GM18870 (cell line): ENCODE measurements at regions not wholly inside any gene's neighbourhood (a gene's known extent, or its start where the extent isn't known, plus 50 kb on each side); places are given as distances from the start of the nearest gene placed in this dataset.
"Not testable (repeated sequence)": the region's sequence is repeated elsewhere in the genome, so short reads cannot be mapped to it uniquely, and the experiment has no call there.

Experiments
- ATAC-seq: cut with Tn5 transposase; IDR thresholded peaks from one replicate; pipeline ENCODE4 v1.9.1; 2021; ENCODE audit warnings: moderate library complexity; ENCODE audit not compliant: unreplicated experiment

DNA sequence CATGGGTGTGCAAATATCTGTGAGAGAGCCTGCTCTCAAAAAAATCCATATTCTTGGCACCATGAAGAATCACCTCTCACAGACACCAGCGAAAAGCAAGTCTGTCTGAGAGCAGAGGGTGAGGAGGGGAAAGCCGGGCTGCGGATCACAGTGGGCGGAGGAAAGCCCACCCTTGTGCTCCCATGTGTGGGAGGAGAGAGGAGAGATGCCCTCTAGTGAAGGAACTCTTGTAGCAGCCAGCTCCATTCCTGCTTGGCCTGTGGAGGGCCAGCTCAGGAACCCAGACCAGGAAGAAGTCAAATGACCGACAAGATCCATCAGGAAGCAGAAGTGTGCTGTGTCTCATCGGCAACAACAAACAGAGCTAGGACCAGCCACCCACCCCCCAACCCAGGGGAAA lies 321.7 kb upstream of the PLGLB1 start:
- ATAC-seq = not testable (repeated sequence)

DNA sequence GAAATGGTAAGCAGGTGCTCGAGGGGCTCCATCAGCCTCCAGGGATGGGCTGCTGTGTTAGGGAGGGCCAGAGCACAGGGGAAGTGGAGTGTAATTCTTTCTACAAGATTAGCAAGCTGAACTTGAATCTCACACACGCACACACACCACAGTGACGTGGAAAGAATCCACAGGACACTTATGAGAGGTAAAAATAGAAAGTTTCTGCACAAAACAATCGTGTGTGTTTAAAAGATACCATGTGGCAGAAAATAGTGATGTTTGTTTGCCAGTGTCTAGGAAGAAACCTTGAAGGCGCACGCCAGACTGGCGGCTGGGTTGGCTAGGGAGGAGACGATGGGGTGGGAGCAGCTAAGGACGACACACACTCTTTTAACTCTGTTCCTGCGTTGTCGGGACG lies 323.6 kb upstream of the PLGLB1 start:
- ATAC-seq = not testable (repeated sequence)

DNA sequence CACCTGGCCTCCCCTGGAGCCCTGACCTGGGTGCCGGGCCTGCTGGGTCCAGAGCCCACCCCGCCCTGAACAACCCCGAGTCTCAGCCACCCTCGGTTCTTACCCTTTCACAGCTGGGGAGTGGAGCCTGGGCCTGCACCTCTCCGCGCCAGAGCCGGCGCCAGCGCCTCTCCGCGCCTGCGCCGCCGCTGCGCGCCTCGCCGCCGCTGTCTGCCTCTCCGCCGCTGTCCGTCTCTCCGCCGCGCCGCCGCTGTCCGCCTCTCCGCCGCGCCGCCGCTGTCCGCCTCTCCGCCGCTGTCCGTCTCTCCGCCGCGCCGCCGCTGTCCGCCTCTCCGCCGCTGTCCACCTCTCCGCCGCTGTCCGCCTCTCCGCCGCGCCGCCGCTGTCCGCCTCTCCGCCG lies 326.9 kb upstream of the PLGLB1 start:
- ATAC-seq = not testable (repeated sequence)

GRCh38 chr2:87349006-87349405 lies 327.4 kb upstream of the PLGLB1 start:
- not testable (repeated sequence) for ATAC-seq

GRCh38 chr2:87352178-87352934 lies 330.7 kb upstream of the PLGLB1 start:
- not testable (repeated sequence) for ATAC-seq

DNA sequence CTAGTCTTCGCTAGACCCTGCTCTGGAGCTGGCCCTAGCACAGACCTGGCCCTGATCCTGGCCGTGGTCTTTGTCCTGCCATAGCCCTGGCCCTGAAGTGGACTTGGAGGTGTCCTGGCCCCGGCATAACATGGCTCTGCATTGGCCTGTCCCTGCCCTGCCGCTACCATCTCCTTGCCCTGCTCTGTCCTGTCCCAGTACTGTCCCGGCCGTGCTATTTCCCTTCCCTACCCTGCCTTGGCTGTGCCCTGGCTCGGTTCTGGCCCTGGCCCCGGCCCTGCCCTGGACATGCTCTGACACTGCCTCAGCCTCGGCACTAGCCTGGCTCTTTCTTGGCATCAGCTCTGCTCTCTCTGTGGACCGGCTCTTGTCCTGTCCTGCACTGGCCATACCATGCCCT lies 331.8 kb upstream of the PLGLB1 start:
- ATAC-seq = not testable (repeated sequence)

GRCh38 chr2:87354102-87354501 lies 332.5 kb upstream of the PLGLB1 start:
- ATAC-seq = not testable (repeated sequence)

- ATAC-seq = not testable (repeated sequence)
Observed at GRCh38 chr2:87360250-87360649, 338.6 kb upstream of the PLGLB1 start.

- not testable (repeated sequence) for ATAC-seq
Observed at GRCh38 chr2:87360927-87361326, 339.3 kb upstream of the PLGLB1 start.

DNA sequence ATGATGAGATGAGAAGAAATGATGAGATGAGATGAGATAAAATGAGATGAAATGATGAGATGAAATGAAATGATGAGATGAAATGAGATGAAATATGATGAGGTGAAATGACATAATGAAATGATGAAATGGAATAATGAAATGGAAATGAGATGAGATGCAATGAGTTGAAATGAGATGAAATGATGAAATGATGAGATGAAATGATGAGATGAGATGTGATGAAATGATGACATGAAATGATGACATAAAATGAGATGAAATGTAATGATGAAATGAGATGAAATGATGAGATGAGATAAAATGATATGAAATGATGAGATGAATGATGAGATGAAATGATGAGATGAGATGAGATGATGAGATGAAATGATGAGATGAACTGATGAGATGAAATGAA lies 340.2 kb upstream of the PLGLB1 start:
- not testable (repeated sequence) for ATAC-seq

- not testable (repeated sequence) for ATAC-seq
Observed at GRCh38 chr2:87364379-87364778, 342.7 kb upstream of the PLGLB1 start.

DNA sequence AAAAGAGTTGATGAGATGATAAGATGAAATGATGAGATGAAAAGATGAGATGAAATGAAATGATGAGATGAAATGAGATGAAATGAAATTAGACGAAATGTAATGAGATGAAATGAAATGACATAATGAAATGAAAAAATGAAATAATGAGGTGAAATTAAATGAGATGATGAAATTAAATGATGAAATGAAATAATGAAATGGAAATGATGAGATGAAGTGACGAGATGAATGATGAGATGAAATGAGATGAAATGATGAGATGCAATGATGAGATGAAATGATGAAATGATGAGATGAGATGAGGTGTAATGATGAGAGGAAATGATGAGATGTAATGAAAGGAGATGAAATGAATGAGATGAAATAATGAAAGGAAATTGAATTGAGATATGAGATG lies 343.4 kb upstream of the PLGLB1 start:
- not testable (repeated sequence) for ATAC-seq

DNA sequence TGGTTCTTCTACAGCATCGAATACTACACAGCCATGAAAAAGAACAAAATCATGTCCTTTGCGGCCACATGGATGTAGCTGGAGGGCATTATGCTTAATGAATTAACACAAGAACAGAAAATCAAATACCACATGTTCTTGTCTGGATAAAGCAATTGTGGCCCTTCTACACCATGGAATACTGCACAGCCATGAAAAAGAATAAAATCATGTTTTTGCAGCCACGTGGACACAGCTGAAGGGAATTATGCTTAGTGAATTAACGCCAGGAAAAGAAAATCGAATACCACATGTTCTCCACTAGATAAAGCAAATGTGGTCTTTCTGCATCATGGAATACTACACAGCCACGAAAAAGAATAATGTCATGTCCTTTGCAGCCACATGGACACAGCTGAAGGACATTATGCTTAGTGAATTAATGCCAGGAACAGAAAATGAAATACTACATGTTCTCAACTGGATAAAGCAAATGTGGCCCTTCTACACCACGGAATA lies 361.8 kb upstream of the PLGLB2 start:
- not testable (repeated sequence) for ATAC-seq

DNA sequence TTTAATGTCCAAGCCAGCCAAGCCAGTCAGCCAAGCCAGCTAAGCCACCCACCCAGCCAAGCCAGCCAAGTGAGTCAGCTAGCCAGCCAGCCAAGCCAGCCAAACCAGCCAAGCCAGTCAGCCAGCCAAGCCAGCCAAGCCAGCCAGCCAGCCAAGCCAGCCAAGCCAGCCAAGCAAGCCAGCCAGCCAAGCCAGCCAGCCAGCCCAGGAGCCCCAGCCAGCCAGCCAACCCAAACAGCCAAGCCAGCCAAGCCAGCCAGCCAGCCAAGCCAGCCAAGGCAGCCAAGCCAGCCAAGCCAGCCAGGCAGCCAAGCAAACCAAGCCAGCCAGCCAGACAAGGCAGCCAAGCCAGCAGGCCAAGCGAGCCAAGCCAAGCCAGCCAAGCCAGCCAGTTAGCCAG lies 352.1 kb upstream of the PLGLB2 start:
- not testable (repeated sequence) for ATAC-seq

DNA sequence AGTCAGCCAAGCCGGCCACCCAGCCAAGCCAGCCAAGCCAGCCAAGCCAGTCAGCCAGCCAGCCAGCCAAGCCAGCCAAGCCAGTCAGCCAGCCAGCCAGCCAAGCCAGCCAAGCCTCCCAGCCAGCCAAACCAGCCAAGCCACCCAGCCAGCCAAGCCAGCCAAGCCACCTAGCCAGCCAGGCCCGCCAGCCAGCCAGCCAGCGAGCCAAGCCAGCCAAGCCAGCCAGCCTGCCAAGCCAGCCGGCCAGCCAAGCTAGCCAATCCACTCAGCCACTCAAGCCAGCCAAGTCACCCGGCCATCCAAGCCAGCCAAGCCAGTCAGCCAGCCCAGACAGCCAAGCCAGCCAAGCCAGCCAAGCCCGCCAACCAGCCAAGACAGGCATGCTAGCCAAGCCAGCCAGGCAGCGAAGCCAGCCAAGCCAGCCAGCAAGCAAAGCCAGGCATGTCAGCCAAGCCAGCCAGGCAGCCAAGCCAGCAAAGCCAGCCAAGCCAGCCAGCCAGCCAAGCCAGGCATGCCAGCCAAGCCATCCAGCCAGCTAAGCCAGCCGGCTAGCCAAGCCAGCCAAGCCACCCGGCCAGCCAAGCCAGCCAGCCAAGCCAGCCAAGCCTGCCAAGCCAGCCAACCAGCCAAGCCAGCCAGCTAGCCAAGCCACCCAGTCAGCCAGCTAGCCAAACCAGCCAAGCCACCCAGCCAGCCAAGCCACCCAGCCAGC lies 351.2 kb upstream of the PLGLB2 start:
- not testable (repeated sequence) for ATAC-seq

DNA sequence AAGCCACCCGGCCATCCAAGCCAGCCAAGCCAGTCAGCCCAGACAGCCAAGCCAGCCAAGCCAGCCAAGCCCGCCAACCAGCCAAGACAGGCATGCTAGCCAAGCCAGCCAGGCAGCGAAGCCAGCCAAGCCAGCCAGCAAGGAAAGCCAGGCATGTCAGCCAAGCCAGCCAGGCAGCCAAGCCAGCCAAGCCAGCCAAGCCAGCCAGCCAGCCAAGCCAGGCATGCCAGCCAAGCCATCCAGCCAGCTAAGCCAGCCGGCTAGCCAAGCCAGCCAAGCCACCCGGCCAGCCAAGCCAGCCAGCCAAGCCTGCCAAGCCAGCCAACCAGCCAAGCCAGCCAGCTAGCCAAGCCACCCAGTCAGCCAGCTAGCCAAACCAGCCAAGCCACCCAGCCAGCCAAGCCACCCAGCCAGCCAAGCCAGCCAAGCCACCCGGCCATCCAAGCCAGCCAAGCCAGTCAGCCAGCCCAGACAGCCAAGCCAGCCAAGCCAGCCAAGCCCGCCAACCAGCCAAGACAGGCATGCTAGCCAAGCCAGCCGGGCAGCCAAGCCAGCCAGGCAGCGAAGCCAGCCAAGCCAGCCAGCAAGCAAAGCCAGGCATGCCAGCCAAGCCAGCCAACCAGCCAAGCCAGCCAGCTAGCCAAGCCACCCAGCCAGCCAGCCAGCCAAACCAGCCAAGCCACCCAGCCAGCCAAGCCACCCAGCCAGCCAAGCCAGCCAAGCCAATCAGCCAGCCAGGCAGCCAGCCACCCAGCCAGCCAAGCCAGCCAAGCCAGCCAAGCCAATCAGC lies 350.4 kb upstream of the PLGLB2 start:
- not testable (repeated sequence) for ATAC-seq

- ATAC-seq = not testable (repeated sequence)
Observed at GRCh38 chr2:87398567-87399305, 349.2 kb upstream of the PLGLB2 start.

DNA sequence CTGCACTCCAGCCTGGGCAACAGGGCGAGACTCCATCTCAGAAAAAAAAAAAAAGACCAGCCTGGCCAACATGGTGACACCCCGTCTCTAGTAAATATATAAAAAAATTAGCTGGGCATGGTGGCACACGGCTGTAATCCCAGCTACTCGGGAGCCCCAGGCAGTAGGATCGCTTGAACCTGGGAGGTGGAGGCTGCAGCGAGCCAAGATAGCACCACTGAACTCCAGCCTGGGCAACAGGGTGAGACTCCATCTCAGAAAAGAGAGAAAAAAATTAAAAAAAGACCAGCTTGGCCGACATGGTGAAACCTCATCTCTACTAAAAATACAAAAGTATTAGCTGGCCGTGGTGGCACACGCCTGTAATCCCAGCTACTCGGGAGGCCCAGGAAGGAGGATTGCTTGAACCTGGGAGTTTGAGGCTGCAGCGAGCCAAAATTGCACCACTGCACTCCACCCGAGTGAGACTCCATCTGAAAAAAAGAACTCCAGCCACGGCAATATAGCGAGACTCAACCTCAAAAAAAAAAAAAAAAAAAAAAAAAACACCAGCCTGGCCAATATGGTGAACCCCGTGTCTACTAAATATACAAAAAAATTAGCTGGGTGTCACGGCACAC lies 346.1 kb upstream of the PLGLB2 start:
- ATAC-seq = no peak

- ATAC-seq = no peak
Observed at GRCh38 chr2:87403893-87404175, 344.1 kb upstream of the PLGLB2 start.
